Uterus (tissue), 2 donors: ENCODE measurements at regions not wholly inside any gene's neighbourhood (a gene's known extent, or its start where the extent isn't known, plus 50 kb on each side); places are given as distances from the start of the nearest gene placed in this dataset.

Experiments
- CTCF ChIP-seq, 4 experiments: fragments of 200-600 bp in 2 of 4; fragments of 450-650 bp in 2 of 4; sonication (generic) in 2 of 4; IDR thresholded peaks; one replicate each; pipeline ENCODE4 v1.5.1; 2016 to 2019; ENCODE audit warnings: antibody characterized with exemption in 4 of 4, mild to moderate bottlenecking in 2 of 4, moderate library complexity in 1 of 4
- POLR2A ChIP-seq, 2 donors: fragments of 450-650 bp; IDR thresholded peaks; one replicate each; pipeline ENCODE4 v1.6.1; 2016; ENCODE audit warnings: antibody characterized with exemption in 2 of 2, mild to moderate bottlenecking in 1 of 2, moderate library complexity in 1 of 2

DNA sequence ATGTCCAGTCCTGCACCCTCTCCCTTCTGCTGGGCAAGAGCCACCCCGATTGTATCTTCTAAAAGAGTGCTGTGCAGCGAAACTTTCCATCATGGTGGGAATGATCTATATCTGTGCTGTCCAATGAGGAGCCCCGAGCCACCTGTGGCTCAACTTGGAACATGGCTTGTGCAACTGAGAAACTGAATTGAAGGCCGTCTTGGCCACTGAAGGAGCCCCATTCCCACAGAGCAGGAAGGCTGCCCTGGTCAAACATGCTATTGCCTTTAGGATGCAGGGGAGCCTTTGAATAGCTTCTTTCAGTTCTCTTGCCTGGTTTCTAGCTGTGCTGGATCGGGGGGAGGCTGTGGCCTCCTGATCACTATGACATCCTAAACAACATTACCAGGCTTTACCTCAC, 427.6 kb downstream of the SETD4 start:
- TF ChIP-seq CTCF (IDR thresholded peaks at IDR 0.05) (no peak), POLR2A (IDR thresholded peaks at IDR 0.05) (no peak)
